IPS DF 4.7 (cell line): ENCODE measurements at regions not wholly inside any gene's neighbourhood (a gene's known extent, or its start where the extent isn't known, plus 50 kb on each side); places are given as distances from the start of the nearest gene placed in this dataset.
"Not testable (repeated sequence)": the region's sequence is repeated elsewhere in the genome, so short reads cannot be mapped to it uniquely, and the experiment has no call there.

ENCODE experiments used
- DNase-seq: peaks from one replicate; pipeline ENCODE4 v3.0.0-alpha.2; 2013; ENCODE audit warnings: low spot score; ENCODE audit errors: extremely low read depth

DNA sequence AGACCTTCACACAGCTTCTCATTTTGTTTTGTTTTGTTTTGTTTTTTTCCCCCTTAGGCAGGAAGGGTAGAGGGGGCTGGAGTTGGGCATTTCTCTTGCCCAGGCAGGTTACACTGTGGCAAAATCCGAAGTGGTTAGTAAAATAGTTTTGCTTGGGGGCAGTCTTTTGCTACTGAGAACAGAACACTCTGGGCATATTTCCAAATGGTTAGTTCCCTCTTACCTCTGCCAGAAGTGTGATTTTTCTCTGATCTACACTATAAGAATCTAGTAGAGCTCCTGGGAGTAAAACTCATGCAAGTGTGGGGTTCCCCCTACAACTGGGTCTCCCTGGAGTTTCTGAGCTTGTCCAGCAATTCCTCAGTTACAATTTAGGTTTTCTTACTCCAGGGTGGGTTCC is 61.7 kb downstream of the NPS start:
- no peak for DNase-seq

- DNase-seq = no peak
Observed at GRCh38 chr10:127614484-127615017, 65.4 kb downstream of the NPS start.

DNA sequence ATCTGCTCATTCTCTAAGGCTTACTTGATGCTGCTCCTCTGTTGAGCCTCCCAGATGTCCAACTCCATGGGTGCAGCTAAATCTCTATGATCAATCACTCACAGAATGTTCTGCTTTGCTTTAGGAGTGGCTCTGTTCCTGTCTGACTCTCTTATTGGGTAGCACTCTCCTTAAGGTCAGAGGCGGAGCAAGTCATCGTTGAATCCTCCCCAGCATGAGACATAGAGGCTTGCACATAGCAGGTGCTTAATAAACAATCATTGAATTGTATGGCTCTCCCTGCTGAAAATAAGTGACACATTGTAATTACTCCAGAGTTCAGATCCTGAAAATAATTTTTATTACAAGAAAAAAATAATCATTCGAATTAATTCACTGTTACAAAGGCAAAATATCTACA is 69.7 kb downstream of the NPS start:
- no peak for DNase-seq

DNA sequence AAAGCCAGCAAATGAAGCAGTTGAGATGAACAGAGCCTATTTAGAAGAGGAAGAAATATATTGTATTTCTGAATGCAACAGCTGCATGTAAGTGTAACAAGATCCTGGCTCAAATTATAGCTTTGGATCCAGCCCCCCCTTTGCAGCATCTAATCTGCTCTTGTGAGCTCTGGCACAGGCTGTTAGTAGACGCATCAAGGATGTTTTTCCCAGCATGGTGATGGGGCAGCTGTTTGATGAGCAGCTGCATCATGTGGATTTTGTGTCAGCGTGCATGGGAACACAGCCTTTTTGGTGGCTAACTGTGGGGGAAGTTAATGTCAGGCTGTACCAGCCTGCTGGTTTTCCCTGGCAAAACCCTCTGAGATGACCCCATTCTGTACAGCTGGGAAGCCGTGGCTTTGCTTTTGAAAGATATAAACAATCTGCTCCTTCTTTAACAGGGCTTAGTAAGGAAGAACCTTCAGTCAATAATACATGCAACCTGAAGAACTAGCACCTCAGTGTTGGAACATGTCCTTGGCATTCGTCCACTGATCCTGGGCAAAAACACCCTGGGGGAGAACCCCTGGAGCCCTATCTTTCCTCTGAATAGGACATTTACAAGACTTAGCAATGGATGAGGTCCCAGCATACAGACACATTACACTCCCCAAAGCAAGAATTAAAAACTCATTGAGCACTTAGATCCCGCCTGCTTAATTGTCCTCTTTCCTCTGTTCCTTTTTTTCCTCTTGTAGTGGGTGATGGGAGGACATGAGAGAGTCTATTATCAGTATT is 70.6 kb downstream of the NPS start:
- no peak for DNase-seq

- no peak for DNase-seq
Observed at GRCh38 chr10:127635882-127636281, 86.8 kb downstream of the NPS start.

DNA sequence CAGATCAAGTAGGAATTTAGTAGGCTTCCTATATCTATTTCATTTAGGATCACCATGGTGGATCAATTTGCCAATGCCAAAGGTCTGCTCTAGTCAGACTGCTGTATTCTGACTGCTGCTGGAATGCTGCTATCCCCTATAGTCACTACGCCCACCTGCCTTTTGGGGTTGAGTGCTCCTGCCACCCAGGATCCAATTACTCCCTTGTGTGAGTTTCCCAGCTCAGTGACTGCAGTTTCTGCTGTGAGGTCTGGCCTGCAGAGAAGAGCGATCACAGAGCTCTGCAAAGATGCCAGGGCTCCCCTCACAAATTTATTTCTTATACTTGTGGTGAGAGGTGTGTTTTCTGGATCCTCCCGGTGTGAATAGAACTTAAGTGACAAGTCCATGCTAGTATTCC is 88.1 kb upstream of the FOXI2 start:
- no peak for DNase-seq

GRCh38 chr10:127649642-127650041 is 87.3 kb upstream of the FOXI2 start:
- DNase-seq = peak; percentile 79

- no peak for DNase-seq
Observed at GRCh38 chr10:127657056-127657455, 79.9 kb upstream of the FOXI2 start.

DNA sequence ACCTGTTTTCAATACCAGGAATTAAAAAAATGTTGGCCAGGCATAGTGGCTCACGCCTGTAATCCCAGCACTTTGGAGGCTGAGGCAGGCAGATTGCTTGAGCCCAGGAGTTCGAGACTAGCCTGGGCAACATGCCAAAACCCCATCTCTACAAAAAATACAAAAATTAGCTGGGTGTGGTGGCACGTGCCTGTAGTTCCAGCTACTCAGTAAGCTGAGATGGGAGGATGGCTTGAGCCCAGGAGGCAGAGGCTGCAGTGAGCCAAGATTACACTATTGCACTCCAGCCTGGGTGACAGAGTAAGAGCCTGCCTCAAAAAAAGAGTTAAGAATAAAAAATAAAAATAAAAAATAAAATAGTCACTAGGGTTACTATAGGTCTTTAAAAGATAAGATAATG is 60.6 kb upstream of the FOXI2 start:
- DNase-seq = not testable (repeated sequence)

DNA sequence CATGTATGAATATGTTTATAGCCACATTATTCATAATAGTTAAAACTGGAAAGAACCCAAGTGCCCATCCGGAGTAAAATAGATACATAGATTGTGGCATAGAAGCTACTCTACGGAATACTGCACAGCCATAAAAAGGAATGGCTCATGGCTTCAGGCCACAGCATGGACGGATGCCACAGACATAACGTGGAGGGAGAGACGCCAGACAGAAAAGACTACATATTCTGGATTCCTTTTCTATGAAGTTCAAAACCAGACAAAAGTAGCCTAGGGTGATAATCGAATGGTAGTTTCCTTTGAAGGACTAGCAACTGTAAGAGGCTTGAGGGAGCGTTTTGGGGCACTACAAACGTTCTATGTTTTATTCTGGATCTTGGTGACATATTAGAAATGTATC is 58.9 kb upstream of the FOXI2 start:
- DNase-seq = no peak

DNA sequence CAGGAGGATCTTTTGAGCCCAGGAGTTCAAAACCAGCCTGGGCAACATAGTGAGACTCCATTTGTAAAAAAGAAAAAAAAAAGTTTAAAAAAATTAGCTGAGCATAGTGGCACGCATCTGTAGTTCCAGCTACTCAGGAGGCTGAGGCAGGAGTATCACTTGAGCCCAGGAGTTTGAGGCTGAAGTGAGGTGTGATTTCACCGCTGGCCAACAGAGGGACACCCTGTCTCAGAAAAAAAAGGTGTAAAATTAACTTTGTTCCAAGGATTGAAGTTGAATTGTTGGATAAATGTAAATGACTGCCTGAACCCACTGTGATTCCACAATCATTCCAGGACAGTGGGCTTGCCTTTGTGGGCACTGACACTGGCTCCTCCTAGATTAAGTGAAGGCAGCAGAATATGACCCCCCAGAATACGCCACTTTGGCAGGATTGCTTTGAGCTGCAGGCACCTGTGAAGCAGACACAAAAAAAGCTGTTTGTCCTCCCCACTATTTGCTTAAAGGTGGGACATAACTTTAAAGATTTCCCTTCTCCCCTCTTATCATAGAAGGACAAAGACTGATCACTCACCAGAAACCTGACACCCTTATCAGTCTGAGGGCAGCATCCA is 57.2 kb upstream of the FOXI2 start:
- DNase-seq = no peak
